GM12891 (cell line): ENCODE measurements at regions not wholly inside any gene's neighbourhood (a gene's known extent, or its start where the extent isn't known, plus 50 kb on each side); places are given as distances from the start of the nearest gene placed in this dataset.

Source experiments
- PAX5 ChIP-seq: IDR thresholded peaks from 2 replicates; pipeline ENCODE4 v1.6.1; 2011; ENCODE audit warnings: low read length, moderate library complexity, mild to moderate bottlenecking; ENCODE audit not compliant: insufficient read depth, severe bottlenecking
- POLR2A ChIP-seq: IDR thresholded peaks from 2 replicates; pipeline ENCODE4 v1.6.1; 2011; ENCODE audit warnings: low read depth, low read length, control low read depth
- POLR2AphosphoS5 ChIP-seq: IDR thresholded peaks from 2 replicates; pipeline ENCODE4 v1.6.1; 2011; ENCODE audit warnings: low read depth, low read length, control low read depth
- SPI1 ChIP-seq: IDR thresholded peaks from 2 replicates; pipeline ENCODE4 v1.6.1; 2011; ENCODE audit warnings: low read depth, low read length, control low read depth
- TAF1 ChIP-seq: IDR thresholded peaks from 2 replicates; pipeline ENCODE4 v1.6.1; 2011; ENCODE audit warnings: low read depth, low read length, control low read depth

DNA sequence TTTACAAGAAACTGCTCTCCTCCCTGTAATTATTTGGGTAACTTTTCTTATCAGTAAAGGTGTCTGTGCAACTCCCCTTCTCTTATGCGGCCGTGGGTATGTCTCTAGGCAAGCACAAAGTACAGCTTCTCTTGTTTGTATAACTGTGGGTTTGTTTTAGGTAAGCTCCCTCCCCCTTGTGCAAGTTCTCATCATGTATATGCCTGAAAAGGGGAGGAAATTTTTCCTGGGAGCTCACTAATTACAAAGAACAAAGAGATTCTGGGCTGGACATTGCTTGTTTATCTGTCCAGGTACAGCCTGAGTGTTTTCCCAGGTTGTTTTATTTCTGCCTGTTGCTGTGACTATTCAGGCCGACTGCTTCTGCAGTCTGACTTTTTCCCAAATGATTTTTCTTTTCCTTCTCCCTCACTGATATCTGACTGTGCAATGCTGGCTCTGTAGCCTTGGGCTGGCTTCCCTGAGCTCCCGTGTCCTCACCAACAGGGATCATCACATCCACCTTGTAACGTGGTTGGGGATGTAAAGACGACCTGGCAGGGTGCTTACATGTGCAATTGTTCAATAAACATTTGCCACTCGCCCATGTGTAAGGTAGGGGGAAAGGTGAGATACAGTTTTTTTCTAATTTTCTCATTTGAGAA lies 916.5 kb downstream of the AACS start:
- TF ChIP-seq POLR2A = no peak
- TF ChIP-seq POLR2AphosphoS5 = no peak
- no peak for TF ChIP-seq TAF1
- TF ChIP-seq PAX5 = no peak
- no peak for TF ChIP-seq SPI1
